ENCODE measurements at regions not wholly inside any gene's neighbourhood (a gene's known extent, or its start where the extent isn't known, plus 50 kb on each side); places are given as distances from the start of the nearest gene placed in this dataset.
A peak's percentile ranks its signal among the peaks of the same experiment; 100 is the strongest.

DNA sequence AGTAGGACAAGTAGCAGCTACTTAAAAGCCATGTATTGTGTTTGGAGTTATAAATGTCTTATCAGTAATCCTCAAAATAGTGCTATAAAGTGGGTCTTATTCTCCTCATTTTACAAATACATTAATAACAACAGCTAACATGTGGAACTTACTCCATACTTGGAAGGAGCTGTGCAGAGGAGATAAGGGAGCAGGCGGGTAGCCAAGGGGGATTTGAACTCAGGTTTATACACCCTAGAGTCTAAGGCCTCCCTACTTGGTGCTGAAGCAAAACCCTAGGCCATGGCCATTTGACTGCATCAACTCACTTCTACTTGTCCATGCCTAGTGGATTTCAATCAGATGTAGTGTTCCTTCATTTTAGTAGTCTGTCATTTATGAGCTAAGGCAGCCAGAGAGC is 72.1 kb downstream of the LMO4 start:
- no TSS peak for BruUV-seq (replicated peaks)
- ChIA-PET CTCF (no interaction called here), POLR2A (ENCODE audit: low non-redundant PET) (interaction anchor here (0.6 kb wide), 1 partner anchor 93 kb away, joined by 10 read pairs; no protein-coding TSS in a partner anchor)

DNA sequence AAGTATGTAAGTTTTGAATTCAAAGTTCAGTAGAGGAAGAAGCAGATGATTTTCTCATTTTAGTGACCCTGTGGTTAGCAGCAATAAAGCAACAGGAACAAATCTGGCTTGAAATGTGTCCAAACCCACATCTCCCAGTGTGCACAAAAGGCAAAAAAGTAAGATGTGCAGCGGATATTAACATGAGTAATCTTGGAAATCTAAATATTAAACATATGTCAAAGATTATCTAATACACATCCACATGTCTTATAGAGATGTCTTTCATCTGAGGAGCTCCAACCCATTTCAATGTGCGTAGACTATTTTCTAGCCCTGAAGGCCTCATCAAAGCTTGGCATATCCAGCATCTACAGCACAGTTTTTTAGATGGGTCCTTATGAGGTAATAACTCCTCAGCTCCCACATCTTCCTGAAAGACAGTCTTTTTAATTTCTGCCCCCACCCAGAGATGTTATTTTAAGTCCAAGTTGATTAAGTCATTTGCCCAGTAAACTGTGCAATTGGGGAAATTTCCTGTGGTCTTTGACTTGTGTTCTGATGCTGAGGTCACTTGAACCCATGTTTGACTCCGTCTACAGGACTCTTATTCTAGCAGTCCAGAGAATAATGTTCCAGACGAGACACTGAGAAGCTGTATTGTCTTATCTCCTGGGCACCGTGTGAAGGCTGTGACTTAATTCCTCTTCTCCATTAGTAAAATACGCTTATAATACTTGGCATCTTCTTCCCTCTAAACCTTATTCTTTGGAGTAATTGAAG is 73.7 kb downstream of the LMO4 start:
- Histone ChIP-seq H3K27me3 (replicated peaks; ENCODE audit: insufficient read depth, low read depth, low read length, poor library complexity) (no peaks in the 10 kb centered on the region), H3K9me3 (ENCODE audit: low read depth, low read length, poor library complexity, severe bottlenecking) (no peaks in the 10 kb centered on the region), H3K27ac (ENCODE audit: low read depth, low read length, poor library complexity, severe bottlenecking) (no peak overlapping the region), H3K4me3 (ENCODE audit: low read depth, low read length, poor library complexity, severe bottlenecking) (no peak overlapping the region), H3K4me1 (ENCODE audit: insufficient read depth, low read length, poor library complexity, severe bottlenecking) (peaks cover 27% of the 10 kb centered on the region), H3K36me3 (ENCODE audit: insufficient read depth, low read length, poor library complexity, severe bottlenecking) (no peaks in the 10 kb centered on the region)
- intact Hi-C loops (cut with micrococcal nuclease; ENCODE audit: unreplicated experiment): no loop called here
- ChIA-PET POLR2A (ENCODE audit: low non-redundant PET) (no interaction called here), CTCF (no interaction called here)
- peak; percentile 65 for DNase-seq (ENCODE audit: low spot score)
- BruUV-seq (replicated peaks): no TSS peak
- TF ChIP-seq EZH2 (IDR thresholded peaks at IDR 0.05; ENCODE audit: borderline replicate concordance, low read depth, low read length, poor library complexity, severe bottlenecking): no peak
- TF ChIP-seq, protein P1, sequence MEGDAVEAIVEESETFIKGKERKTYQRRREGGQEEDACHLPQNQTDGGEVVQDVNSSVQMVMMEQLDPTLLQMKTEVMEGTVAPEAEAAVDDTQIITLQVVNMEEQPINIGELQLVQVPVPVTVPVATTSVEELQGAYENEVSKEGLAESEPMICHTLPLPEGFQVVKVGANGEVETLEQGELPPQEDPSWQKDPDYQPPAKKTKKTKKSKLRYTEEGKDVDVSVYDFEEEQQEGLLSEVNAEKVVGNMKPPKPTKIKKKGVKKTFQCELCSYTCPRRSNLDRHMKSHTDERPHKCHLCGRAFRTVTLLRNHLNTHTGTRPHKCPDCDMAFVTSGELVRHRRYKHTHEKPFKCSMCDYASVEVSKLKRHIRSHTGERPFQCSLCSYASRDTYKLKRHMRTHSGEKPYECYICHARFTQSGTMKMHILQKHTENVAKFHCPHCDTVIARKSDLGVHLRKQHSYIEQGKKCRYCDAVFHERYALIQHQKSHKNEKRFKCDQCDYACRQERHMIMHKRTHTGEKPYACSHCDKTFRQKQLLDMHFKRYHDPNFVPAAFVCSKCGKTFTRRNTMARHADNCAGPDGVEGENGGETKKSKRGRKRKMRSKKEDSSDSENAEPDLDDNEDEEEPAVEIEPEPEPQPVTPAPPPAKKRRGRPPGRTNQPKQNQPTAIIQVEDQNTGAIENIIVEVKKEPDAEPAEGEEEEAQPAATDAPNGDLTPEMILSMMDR (conservative IDR thresholded peaks at IDR 0.05; ENCODE audit: low read depth, low read length): no peak

More for the DNA sequence above, 72.1 kb downstream of the LMO4 start:
- Histone ChIP-seq H3K36me3 (ENCODE audit: insufficient read depth, low read length, poor library complexity, severe bottlenecking) (no peaks in the 10 kb centered on the region), H3K27ac (ENCODE audit: low read depth, low read length, poor library complexity, severe bottlenecking) (no peak overlapping the region), H3K9me3 (ENCODE audit: low read depth, low read length, poor library complexity, severe bottlenecking) (no peaks in the 10 kb centered on the region), H3K27me3 (replicated peaks; ENCODE audit: insufficient read depth, low read depth, low read length, poor library complexity) (no peaks in the 10 kb centered on the region), H3K4me3 (ENCODE audit: low read depth, low read length, poor library complexity, severe bottlenecking) (no peak overlapping the region), H3K4me1 (ENCODE audit: insufficient read depth, low read length, poor library complexity, severe bottlenecking) (peaks cover 27% of the 10 kb centered on the region)
- DNase-seq (ENCODE audit: low spot score): no peak
- TF ChIP-seq EZH2 (IDR thresholded peaks at IDR 0.05; ENCODE audit: borderline replicate concordance, low read depth, low read length, poor library complexity, severe bottlenecking): no peak
- TF ChIP-seq, protein P1 (conservative IDR thresholded peaks at IDR 0.05; ENCODE audit: low read depth, low read length): no peak
- intact Hi-C loops (cut with micrococcal nuclease; ENCODE audit: unreplicated experiment): no loop called here

DNA sequence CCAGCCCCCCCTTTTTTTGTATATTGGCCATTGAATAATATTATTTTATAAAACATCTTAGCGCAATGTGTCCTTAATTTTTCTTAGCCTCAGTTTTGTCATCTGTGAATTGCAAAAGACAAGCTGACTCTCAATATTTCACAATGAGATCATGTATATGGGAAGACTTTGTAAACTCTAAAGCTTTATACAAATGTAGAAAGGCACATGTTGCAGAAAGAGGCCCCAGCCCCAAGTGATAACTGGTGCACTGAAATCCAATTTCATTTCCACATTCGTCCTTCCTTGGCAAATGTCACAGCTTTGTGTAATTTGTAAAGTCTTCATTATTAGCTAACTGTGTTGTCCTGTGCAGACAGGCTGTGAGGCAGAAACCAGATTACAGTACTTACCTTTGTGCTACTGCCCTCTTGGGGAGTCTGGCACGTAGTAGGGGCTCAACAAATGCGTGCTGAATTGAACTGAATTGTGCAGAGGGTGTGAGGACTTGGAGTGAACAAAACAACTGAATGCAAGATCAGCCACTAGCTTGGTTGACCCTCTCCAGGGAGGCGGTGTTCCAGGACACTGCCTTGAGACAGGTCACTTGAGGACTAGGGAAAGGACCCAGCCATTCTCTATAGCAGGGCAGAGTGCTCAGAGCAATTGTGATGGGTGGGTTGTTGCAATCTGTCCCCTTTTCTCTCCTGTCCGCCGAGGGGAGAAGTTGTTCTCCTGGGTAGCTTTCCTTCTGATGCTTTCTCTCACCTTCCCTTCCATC is 74.6 kb downstream of the LMO4 start:
- intact Hi-C loops (cut with micrococcal nuclease; ENCODE audit: unreplicated experiment): no loop called here
- Histone ChIP-seq H3K36me3 (ENCODE audit: insufficient read depth, low read length, poor library complexity, severe bottlenecking) (no peaks in the 10 kb centered on the region), H3K27me3 (replicated peaks; ENCODE audit: insufficient read depth, low read depth, low read length, poor library complexity) (no peaks in the 10 kb centered on the region), H3K4me3 (ENCODE audit: low read depth, low read length, poor library complexity, severe bottlenecking) (no peak overlapping the region), H3K4me1 (ENCODE audit: insufficient read depth, low read length, poor library complexity, severe bottlenecking) (peaks cover 27% of the 10 kb centered on the region), H3K9me3 (ENCODE audit: low read depth, low read length, poor library complexity, severe bottlenecking) (no peaks in the 10 kb centered on the region), H3K27ac (ENCODE audit: low read depth, low read length, poor library complexity, severe bottlenecking) (no peak overlapping the region)
- CTCF ChIA-PET: no interaction called here
- BruUV-seq (replicated peaks): no TSS peak
- POLR2A ChIA-PET (ENCODE audit: low non-redundant PET): no interaction called here
- no peak for TF ChIP-seq EZH2 (IDR thresholded peaks at IDR 0.05; ENCODE audit: borderline replicate concordance, low read depth, low read length, poor library complexity, severe bottlenecking)
- TF ChIP-seq, protein P1 (conservative IDR thresholded peaks at IDR 0.05; ENCODE audit: low read depth, low read length): no peak
- DNase-seq (ENCODE audit: low spot score): no peak

Measured in A673 (cell line).